ENCODE measurements at regions not wholly inside any gene's neighbourhood (a gene's known extent, or its start where the extent isn't known, plus 50 kb on each side); places are given as distances from the start of the nearest gene placed in this dataset.

GRCh38 chr10:36899652-36900051 is 225.7 kb upstream of the ANKRD30A start:
- DNase-seq = no peak
- CTCF ChIA-PET = no interaction called here
- Mint-ChIP-seq H3K27ac (no peak overlapping the region), H3K36me3 (ENCODE audit: low read depth) (no peaks in the 10 kb centered on the region), H3K4me3 (no peak overlapping the region), H3K27me3 (no peaks in the 10 kb centered on the region), H3K9me3 (no peaks in the 10 kb centered on the region), H3K4me1 (no peaks in the 10 kb centered on the region)
- no peak for TF ChIP-seq CTCF (IDR thresholded peaks at IDR 0.05)
- intact Hi-C loops (cut with micrococcal nuclease) = no loop called here
- ATAC-seq (ENCODE audit: low read depth) = no peak
- POLR2A ChIA-PET = no interaction called here

- no peak overlapping the region for H3K4me3 Mint-ChIP-seq
- no peaks in the 10 kb centered on the region for H3K27me3 Mint-ChIP-seq
- no peaks in the 10 kb centered on the region for H3K36me3 Mint-ChIP-seq (ENCODE audit: low read depth)
- intact Hi-C loops (cut with micrococcal nuclease) = loop anchor here (2.0 kb wide), 1 partner anchor 866 kb away; no protein-coding TSS in a partner anchor
- H3K9me3 Mint-ChIP-seq = no peaks in the 10 kb centered on the region
- ChIA-PET CTCF (interaction anchor here (0.6 to 3.1 kb wide), 2 partner anchors 1432 to 1477 kb away, joined by 3 to 8 read pairs; no protein-coding TSS in a partner anchor), POLR2A (no interaction called here)
- ATAC-seq (ENCODE audit: low read depth) = peak; percentile 57
- H3K4me1 Mint-ChIP-seq = no peaks in the 10 kb centered on the region
- no peak for DNase-seq
- H3K27ac Mint-ChIP-seq = no peak overlapping the region
- TF ChIP-seq CTCF (IDR thresholded peaks at IDR 0.05) = no peak
These were observed 236.3 kb upstream of the ANKRD30A start for GRCh38 chr10:36888925-36889573.

GRCh38 chr10:36886303-36886891 is 239.0 kb upstream of the ANKRD30A start:
- intact Hi-C loops (cut with micrococcal nuclease) = no loop called here
- ATAC-seq (ENCODE audit: low read depth) = no peak
- ChIA-PET POLR2A (no interaction called here), CTCF (interaction anchor here (0.6 to 1.5 kb wide), 2 partner anchors 780 to 1251 kb away, joined by 3 to 4 read pairs; no protein-coding TSS in a partner anchor)
- no peaks in the 10 kb centered on the region for H3K4me1 Mint-ChIP-seq
- no peak for TF ChIP-seq CTCF (IDR thresholded peaks at IDR 0.05)
- H3K27me3 Mint-ChIP-seq = no peaks in the 10 kb centered on the region
- H3K4me3 Mint-ChIP-seq = no peak overlapping the region
- H3K27ac Mint-ChIP-seq = no peak overlapping the region
- H3K9me3 Mint-ChIP-seq = no peaks in the 10 kb centered on the region
- H3K36me3 Mint-ChIP-seq (ENCODE audit: low read depth) = no peaks in the 10 kb centered on the region
- no peak for DNase-seq

GRCh38 chr10:36885746-36886145 is 239.7 kb upstream of the ANKRD30A start:
- ChIA-PET CTCF (interaction anchor here (0.6 to 1.5 kb wide), 2 partner anchors 779 to 1250 kb away, joined by 3 to 4 read pairs; no protein-coding TSS in a partner anchor), POLR2A (no interaction called here)
- H3K9me3 Mint-ChIP-seq = no peaks in the 10 kb centered on the region
- no peak for ATAC-seq (ENCODE audit: low read depth)
- no peak for DNase-seq
- no peak overlapping the region for H3K27ac Mint-ChIP-seq
- H3K4me3 Mint-ChIP-seq = no peak overlapping the region
- H3K4me1 Mint-ChIP-seq = no peaks in the 10 kb centered on the region
- intact Hi-C loops (cut with micrococcal nuclease) = no loop called here
- no peaks in the 10 kb centered on the region for H3K36me3 Mint-ChIP-seq (ENCODE audit: low read depth)
- H3K27me3 Mint-ChIP-seq = peaks cover 2% of the 10 kb centered on the region
- no peak for TF ChIP-seq CTCF (IDR thresholded peaks at IDR 0.05)

- no peaks in the 10 kb centered on the region for H3K9me3 Mint-ChIP-seq
- H3K27me3 Mint-ChIP-seq = peaks cover 2% of the 10 kb centered on the region
- no peak for TF ChIP-seq CTCF (IDR thresholded peaks at IDR 0.05)
- no peak for DNase-seq
- no peak overlapping the region for H3K4me3 Mint-ChIP-seq
- ChIA-PET POLR2A (no interaction called here), CTCF (no interaction called here)
- no peaks in the 10 kb centered on the region for H3K36me3 Mint-ChIP-seq (ENCODE audit: low read depth)
- intact Hi-C loops (cut with micrococcal nuclease) = loop anchor here (5.0 kb wide), 2 partner anchors 1320 to 1505 kb away; no protein-coding TSS in a partner anchor
- no peak for ATAC-seq (ENCODE audit: low read depth)
- no peak overlapping the region for H3K27ac Mint-ChIP-seq
- H3K4me1 Mint-ChIP-seq = no peaks in the 10 kb centered on the region
These were observed 242.6 kb upstream of the ANKRD30A start for GRCh38 chr10:36882781-36883180.
